ENCODE measurements at regions not wholly inside any gene's neighbourhood (a gene's known extent, or its start where the extent isn't known, plus 50 kb on each side); places are given as distances from the start of the nearest gene placed in this dataset.
A peak's percentile ranks its signal among the peaks of the same experiment; 100 is the strongest.

DNA sequence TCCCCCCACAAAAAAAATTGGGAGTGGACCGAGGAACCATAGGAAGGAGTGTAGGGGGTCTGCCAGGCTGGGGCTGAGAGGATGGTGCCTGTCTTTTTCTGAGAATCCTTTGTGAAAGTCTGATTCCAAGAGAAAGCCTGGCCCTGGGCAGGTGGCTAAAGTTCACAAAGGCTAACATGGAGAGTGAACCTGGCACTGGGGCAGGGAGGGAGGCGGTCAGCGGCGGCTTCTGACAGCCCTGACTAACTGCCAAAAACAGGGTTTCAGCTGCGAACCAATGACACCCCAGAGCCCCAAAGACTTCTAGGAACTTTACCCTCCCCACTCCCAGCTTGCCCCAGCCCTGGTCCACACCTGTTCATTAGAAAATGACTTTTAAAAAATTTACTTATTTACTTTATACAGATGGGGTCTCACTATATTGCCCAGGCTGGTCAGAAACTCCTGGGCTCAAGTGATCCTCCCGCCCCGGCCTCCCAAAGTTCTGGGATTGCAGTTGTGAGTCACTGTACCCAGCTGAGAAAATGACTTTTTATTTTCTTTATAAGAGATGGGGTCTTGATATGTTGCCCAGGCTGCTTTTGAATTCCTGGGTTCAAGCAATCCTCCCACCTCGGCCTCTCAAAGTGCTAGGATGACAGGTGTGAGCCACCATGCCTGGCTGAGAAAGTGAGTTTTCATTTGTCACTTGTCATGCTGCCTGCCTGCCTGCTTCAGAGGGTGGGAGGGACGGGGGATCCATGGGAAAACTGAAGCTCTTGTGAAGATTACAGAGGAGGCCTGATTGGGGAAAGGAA lies 61.0 kb upstream of the DUSP5 start:
- DNase-seq (ENCODE audit: low read depth): no peak

DNA sequence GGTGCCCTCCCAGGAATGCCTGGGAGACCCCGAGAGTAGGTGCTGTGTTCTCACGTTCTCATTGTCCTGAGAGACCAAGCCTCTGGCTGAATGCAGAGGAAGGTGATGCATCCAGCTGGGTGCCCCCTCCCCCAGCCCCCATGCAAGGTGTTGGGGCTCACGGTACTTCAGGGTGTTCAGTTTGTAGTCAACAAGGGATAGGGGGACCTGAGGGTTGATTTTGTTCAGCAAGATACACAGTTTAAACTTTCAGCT lies 60.4 kb upstream of the DUSP5 start:
- DNase-seq (ENCODE audit: low read depth): no peak

DNA sequence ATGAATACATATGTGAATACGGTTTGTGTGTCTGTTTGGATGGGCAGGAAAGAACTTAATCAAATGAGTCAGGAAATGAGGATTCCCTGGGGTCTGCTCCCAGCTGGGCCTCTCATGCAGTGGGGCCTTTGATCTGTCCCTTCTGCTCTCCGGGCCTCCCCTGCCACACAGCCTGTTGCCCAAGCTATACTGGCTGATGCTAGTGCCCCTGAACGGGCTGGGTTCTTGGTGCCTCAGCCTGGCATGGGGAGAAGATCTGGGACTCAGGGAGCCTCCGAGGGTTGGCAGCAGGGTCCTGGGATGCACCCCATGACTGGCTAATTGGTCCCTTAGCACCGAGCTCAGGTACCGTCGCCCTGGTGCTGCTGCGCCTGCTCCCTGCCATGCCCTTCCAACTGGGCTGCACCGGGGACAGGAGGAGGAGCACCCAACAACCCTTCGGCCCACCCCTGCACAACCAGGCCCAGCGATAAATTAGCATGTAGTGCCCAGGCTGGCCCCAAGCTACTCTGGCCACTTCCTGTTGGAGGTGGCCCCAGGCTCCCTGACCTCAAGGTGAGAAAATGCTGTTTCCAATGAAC lies 59.9 kb upstream of the DUSP5 start:
- no peak for DNase-seq (ENCODE audit: low read depth)

DNA sequence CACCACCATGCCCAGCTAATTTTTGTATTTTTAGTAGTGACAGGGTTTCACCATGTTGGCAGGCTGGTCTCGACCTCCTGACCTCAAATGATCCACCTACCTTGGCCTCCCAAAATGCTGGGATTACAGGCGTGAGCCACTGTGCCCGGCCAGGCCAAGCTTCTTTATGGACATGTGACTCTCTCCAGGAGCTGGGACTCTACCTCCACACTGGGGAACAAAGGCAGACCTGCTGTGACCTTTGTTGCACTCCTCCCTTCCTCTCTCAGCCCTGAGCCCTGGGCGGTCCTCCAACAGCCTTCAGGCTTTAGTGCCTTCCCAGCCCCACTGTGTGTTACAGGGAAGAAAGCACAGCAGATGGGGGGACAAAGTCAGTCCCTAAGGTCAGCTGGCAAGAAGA lies 55.0 kb upstream of the DUSP5 start:
- DNase-seq (ENCODE audit: low read depth): no peak

DNA sequence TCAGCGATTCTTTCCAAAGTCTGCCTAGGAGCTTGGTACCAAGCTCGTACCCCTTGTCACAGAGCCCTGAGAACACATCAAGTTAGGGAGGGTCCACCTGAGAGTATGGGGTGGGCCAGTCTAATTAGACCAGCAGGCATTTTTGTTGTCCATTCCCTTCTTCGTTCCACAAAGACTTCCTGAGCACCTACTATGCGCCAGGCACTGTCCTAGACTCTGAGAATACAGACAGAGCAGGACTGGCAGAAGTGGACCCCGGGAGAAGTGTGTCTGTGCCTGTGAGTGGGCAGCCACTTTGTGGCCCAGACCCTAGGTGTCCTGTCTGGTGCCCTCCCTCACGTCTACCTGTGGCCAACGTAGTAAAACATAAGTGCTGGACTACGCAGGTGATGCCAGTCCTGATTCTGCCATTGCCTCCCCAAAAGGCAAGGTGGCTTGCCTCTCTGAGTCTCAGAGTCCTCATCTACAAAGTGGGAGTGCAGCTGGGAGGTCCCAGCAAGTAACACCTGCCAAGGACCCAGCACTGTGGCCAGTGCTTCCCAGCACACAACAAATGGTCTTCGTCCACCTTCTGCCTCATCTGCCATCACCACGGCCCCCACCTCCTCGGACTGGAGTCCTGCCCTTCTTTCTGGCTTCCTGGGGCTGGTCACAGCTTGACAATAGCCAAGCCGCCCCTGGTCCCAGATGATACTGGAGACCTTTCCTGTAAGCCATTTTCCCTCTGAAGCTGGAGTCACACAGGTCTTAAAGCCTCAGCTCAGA lies 54.3 kb upstream of the DUSP5 start:
- DNase-seq (ENCODE audit: low read depth): no peak

DNA sequence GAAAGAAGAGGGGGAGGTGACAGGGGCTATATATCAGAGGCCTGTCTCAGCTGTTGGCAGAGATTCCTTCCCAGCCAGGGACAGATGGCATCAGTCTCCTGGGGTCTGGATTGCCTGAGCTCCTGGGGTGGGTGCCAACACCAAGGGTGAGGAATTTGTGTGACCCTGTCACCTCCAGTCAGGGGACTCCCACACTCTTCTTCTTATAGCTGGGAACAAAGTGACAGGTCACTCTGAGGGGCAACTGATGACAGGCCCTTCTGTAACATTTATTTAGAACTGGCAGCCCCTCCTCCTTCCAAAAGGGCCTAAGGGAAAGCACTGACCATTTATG lies 53.7 kb upstream of the DUSP5 start:
- no peak for DNase-seq (ENCODE audit: low read depth)

DNA sequence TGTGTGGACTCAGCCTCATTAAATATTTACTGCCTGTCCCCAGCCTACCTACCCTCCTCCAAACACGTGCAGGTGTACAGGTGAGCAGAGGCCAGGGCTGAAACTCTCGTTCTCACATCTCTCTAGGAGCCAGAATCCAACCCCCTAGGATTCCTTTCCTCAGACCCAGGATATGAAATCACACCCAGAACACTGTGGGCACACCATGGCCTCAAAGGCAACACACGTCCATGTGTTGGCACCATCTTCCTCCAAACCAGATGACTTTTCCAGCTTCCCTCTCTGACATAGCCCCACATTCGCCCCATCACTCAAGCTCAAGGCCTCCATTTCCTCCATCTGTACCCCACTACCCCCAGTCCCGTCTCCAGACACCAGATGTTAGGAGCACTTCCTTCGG lies 51.8 kb upstream of the DUSP5 start:
- DNase-seq (ENCODE audit: low read depth): no peak

DNA sequence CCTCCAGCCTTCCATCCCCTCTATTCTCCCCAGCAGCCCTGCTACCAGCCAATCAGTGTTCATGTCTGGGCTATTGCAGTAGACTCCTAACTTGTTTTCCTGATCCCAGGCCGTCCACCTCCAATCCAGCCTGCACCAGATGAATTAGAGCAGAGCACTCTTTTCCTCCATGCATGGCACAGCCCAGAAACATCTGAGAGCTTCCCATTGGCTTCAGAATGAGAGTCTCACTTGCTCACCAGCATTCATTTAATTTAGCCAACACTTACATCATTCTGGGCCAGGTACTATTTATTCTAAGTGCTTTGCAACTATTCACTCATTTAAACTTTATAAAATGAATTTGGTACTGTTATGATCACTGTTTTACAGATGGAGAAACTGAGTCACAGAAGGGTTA lies 51.4 kb upstream of the DUSP5 start:
- DNase-seq (ENCODE audit: low read depth): no peak

DNA sequence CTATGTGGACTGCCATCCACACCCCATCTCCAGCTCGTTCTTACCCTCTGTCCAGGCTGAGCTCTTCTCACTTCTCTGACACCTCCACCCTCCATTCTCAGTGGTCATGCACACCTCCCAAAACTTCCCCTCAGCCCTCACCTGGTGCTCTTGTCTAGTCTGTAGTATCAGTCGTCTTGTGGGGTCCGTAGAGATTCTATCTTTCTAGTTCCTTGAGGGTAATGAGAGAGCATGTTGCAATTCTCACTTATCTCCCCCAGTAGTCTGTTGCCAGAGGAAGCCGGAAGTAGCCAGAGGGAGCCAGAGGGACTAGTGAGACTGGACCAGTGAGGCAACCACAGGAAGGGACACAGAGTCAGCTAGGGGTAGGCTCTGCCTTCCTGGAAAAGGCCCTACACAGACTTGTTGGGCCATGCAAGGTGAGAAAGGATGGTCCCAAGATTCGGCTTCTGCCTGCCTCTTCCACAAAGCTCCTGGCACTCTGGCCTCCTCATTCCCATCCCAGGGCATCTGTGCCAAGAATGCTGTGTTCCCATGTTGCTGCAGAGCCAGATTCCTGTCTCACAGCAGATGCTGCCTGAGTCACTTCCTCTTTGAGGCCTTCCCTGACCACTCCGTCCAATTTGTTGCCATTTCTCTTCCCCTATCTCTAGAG lies 50.6 kb upstream of the DUSP5 start:
- DNase-seq (ENCODE audit: low read depth): peak; percentile 89

DNA sequence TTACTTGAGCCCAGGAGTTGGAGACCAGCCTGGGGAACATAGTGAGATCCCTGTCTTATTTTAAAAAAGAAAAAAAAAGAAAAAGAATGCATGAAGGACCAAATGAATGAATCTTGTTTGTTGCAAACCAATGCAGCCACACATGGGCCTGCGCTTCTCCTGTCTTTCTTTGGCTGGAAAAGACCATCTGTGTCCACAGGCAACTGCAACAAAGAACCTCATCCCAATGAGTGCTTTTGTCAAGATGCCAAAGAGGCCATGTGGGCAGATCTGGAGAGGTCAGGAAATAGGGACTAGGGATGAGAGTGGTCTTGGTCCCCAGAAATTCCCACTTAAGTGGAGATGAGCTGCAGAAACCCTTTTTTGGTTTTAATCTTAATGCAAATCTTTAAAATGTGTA lies 49.8 kb upstream of the DUSP5 start:
- DNase-seq (ENCODE audit: low read depth): no peak
